ENCODE measurements at regions not wholly inside any gene's neighbourhood (a gene's known extent, or its start where the extent isn't known, plus 50 kb on each side); places are given as distances from the start of the nearest gene placed in this dataset.
"Not testable (repeated sequence)": the region's sequence is repeated elsewhere in the genome, so short reads cannot be mapped to it uniquely, and the experiment has no call there.

- H3K27me3 ChIP-seq (replicated peaks in 1 of 2; ENCODE audit: control insufficient read depth in 2 of 2, insufficient read depth in 2 of 2, low read length in 1 of 2); H4K20me1 ChIP-seq (ENCODE audit: control insufficient read depth, insufficient read depth); RAD21 ChIA-PET (ENCODE audit: unreplicated experiment); DNase-seq (ENCODE audit: low read depth, low spot score); H2AFZ ChIP-seq (ENCODE audit: control insufficient read depth, low read depth, low read length); POLR2A ChIA-PET; H3K27ac ChIP-seq (ENCODE audit: control insufficient read depth, insufficient read depth); in situ Hi-C loops (cut with MboI); ATAC-seq; H3K79me2 ChIP-seq (ENCODE audit: control insufficient read depth, insufficient read depth, low read length); H3K4me3 ChIP-seq; FAIRE-seq; H3K4me2 ChIP-seq (ENCODE audit: control insufficient read depth, insufficient read depth); H3K9me3 ChIP-seq (replicated peaks; ENCODE audit: control insufficient read depth, insufficient read depth, low read length); SMC1A ChIA-PET (ENCODE audit: uncharacterized antibody, unreplicated experiment); BruUV-seq (replicated peaks); H3K4me1 ChIP-seq (ENCODE audit: control insufficient read depth, insufficient read depth, low read length); H3K36me3 ChIP-seq (ENCODE audit: control insufficient read depth in 2 of 2, insufficient read depth in 2 of 2, low read length in 1 of 2); intact Hi-C loops (cut with micrococcal nuclease; ENCODE audit: unreplicated experiment); H3K9ac ChIP-seq (ENCODE audit: control insufficient read depth, insufficient read depth, low read length): not testable (repeated sequence)
- CTCF ChIA-PET: interaction anchor here (1.1 kb wide), 1 partner anchor 255 kb away, joined by 3 read pairs; no protein-coding TSS in a partner anchor
- WGBS (ENCODE audit: insufficient coverage, insufficient replicate concordance, low lambda C conversion rate, missing lambda C conversion rate): 79% methylated on average over 16 of the region's 19 CpGs
Observed at GRCh38 chr5:67779893-67780623, 435.5 kb upstream of the PIK3R1 start.

DNA sequence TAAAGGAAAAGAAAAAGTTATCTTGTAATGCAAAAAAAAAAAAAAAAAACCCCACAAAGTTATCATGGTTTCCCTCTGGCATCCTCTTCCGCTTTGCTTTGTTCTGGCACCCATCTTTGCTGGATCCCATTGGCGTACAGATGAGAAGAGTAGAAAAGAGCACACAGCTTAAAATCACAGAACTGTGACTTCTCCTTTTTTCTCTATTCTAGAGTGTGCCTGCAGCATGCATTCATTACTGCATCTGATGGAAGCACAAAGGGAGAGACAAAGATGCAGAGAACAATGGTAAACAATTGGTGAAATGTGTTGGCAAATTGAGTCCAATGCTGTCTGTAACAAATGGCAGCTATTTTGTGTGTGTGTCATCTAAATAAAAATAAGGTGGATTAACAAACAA is 440.8 kb upstream of the PIK3R1 start:
- no peaks in the 10 kb centered on the region for H3K79me2 ChIP-seq (ENCODE audit: control insufficient read depth, insufficient read depth, low read length)
- intact Hi-C loops (cut with micrococcal nuclease; ENCODE audit: unreplicated experiment): no loop called here
- no peaks in the 10 kb centered on the region; the same call in 2 of the 3 replicates for H3K9me3 ChIP-seq (replicated peaks; ENCODE audit: control insufficient read depth, insufficient read depth, low read length)
- no peaks in the 10 kb centered on the region for H3K36me3 ChIP-seq (ENCODE audit: control insufficient read depth in 2 of 2, insufficient read depth in 2 of 2, low read length in 1 of 2)
- H3K4me3 ChIP-seq: no peak overlapping the region
- H2AFZ ChIP-seq (ENCODE audit: control insufficient read depth, low read depth, low read length): no peak overlapping the region
- H3K27ac ChIP-seq (ENCODE audit: control insufficient read depth, insufficient read depth): no peak overlapping the region
- TF ChIP-seq SREBF2 (IDR thresholded peaks at IDR 0.05; ENCODE audit: low read length) (no peak), ZNF24 (IDR thresholded peaks at IDR 0.05) (no peak), ZNF207 (IDR thresholded peaks at IDR 0.05; ENCODE audit: borderline replicate concordance) (no peak)
- H3K4me2 ChIP-seq (ENCODE audit: control insufficient read depth, insufficient read depth): no peak overlapping the region
- no peaks in the 10 kb centered on the region for H4K20me1 ChIP-seq (ENCODE audit: control insufficient read depth, insufficient read depth)
- WGBS (ENCODE audit: insufficient coverage, insufficient replicate concordance, low lambda C conversion rate, missing lambda C conversion rate): 25% methylated on average over 2 of the region's 2 CpGs
- CTCF ChIA-PET: interaction anchor here (0.6 to 1.0 kb wide), 2 partner anchors 472 to 497 kb away, joined by 3 to 4 read pairs; no protein-coding TSS in a partner anchor
- FAIRE-seq (no peak), DNase-seq (ENCODE audit: low read depth, low spot score) (no peak), ATAC-seq (no peak)
- SMC1A ChIA-PET (ENCODE audit: uncharacterized antibody, unreplicated experiment): no interaction called here
- POLR2A ChIA-PET: no interaction called here
- BruUV-seq (replicated peaks): no TSS peak
- no peaks in the 10 kb centered on the region for H3K4me1 ChIP-seq (ENCODE audit: control insufficient read depth, insufficient read depth, low read length)
- RAD21 ChIA-PET (ENCODE audit: unreplicated experiment): no interaction called here
- in situ Hi-C loops (cut with MboI): no loop called here
- no peak overlapping the region for H3K9ac ChIP-seq (ENCODE audit: control insufficient read depth, insufficient read depth, low read length)
- H3K27me3 ChIP-seq (replicated peaks in 1 of 2; ENCODE audit: control insufficient read depth in 2 of 2, insufficient read depth in 2 of 2, low read length in 1 of 2): no peaks in the 10 kb centered on the region
